H9 (cell line): ENCODE measurements at regions not wholly inside any gene's neighbourhood (a gene's known extent, or its start where the extent isn't known, plus 50 kb on each side); places are given as distances from the start of the nearest gene placed in this dataset.

Source experiments
- DNase-seq: peaks from one replicate; pipeline ENCODE4 v3.0.0-alpha.2; 2017
- H2AFZ ChIP-seq: one replicate; pipeline ENCODE4 v1.6.1; 2013; ENCODE audit warnings: mild to moderate bottlenecking, low read length, control low read depth, moderate library complexity
- H2AK5ac ChIP-seq: 2 replicates; pipeline ENCODE4 v1.6.1; 2013; ENCODE audit warnings: low read length, control low read depth, mixed read lengths; ENCODE audit not compliant: insufficient read length
- H2BK120ac ChIP-seq: one replicate; pipeline ENCODE4 v1.6.1; 2013; ENCODE audit warnings: low read depth, mild to moderate bottlenecking, low read length, control low read depth, inconsistent platforms; ENCODE audit not compliant: poor library complexity, severe bottlenecking
- H2BK12ac ChIP-seq: 2 replicates; pipeline ENCODE4 v1.6.1; 2013; ENCODE audit warnings: low read length, control low read depth, mixed read lengths, low read depth; ENCODE audit not compliant: insufficient read length
- H2BK15ac ChIP-seq: 2 replicates; pipeline ENCODE4 v1.6.1; 2013; ENCODE audit warnings: low read depth, low read length, control low read depth
- H2BK20ac ChIP-seq: one replicate; pipeline ENCODE4 v1.6.1; 2013; ENCODE audit warnings: low read depth, mild to moderate bottlenecking, low read length, control low read depth, inconsistent platforms; ENCODE audit not compliant: poor library complexity, severe bottlenecking
- H2BK5ac ChIP-seq: 2 replicates; pipeline ENCODE4 v1.6.1; 2013; ENCODE audit warnings: low read length, control low read depth, mixed read lengths; ENCODE audit not compliant: insufficient read length
- H3K14ac ChIP-seq: 2 replicates; pipeline ENCODE4 v1.6.1; 2013; ENCODE audit warnings: low read length, control low read depth; ENCODE audit not compliant: insufficient read depth
- H3K18ac ChIP-seq: 2 replicates; pipeline ENCODE4 v1.6.1; 2013; ENCODE audit warnings: low read depth, mild to moderate bottlenecking, mixed read lengths, low read length, control low read depth; ENCODE audit not compliant: insufficient read length
- H3K23ac ChIP-seq: 2 replicates; pipeline ENCODE4 v1.6.1; 2013; ENCODE audit warnings: low read length, control low read depth, mixed read lengths, low read depth; ENCODE audit not compliant: insufficient read length
- H3K23me2 ChIP-seq: 2 replicates; pipeline ENCODE4 v1.6.1; 2013; ENCODE audit warnings: low read depth, mild to moderate bottlenecking, mixed read lengths, low read length, control low read depth; ENCODE audit not compliant: insufficient read length, poor library complexity, severe bottlenecking
- H3K27ac ChIP-seq: 2 replicates; pipeline ENCODE4 v1.5.1; 2013; ENCODE audit warnings: low read length, control low read depth, mixed read lengths, low read depth; ENCODE audit not compliant: insufficient read length
- H3K27me3 ChIP-seq: 2 replicates; pipeline ENCODE4 v1.6.1; 2013; ENCODE audit warnings: low read length, control low read depth, inconsistent platforms; ENCODE audit not compliant: insufficient read depth
- H3K4ac ChIP-seq: 2 replicates; pipeline ENCODE4 v1.6.1; 2013; ENCODE audit warnings: low read depth, mild to moderate bottlenecking, control low read depth, inconsistent platforms, low read length, moderate library complexity
- H3K4me1 ChIP-seq: 2 replicates; pipeline ENCODE4 v1.6.1; 2013; ENCODE audit warnings: low read length, control low read depth, inconsistent platforms; ENCODE audit not compliant: insufficient read depth
- H3K4me2 ChIP-seq: 2 replicates; pipeline ENCODE4 v1.6.1; 2013; ENCODE audit warnings: low read length, control low read depth, mixed read lengths; ENCODE audit not compliant: insufficient read length, insufficient read depth
- H3K56ac ChIP-seq: 2 replicates; pipeline ENCODE4 v1.6.1; 2013; ENCODE audit warnings: low read depth, mild to moderate bottlenecking, mixed read lengths, low read length, control low read depth; ENCODE audit not compliant: insufficient read length
- H3K79me1 ChIP-seq: 2 replicates; pipeline ENCODE4 v1.6.1; 2013; ENCODE audit warnings: low read depth, mild to moderate bottlenecking, moderate library complexity, low read length, control low read depth, inconsistent platforms; ENCODE audit not compliant: insufficient read depth, poor library complexity, severe bottlenecking
- H3K79me2 ChIP-seq: 2 replicates; pipeline ENCODE4 v1.6.1; 2013; ENCODE audit warnings: low read length, control low read depth, inconsistent platforms; ENCODE audit not compliant: insufficient read depth
- H3K9ac ChIP-seq: 2 replicates; pipeline ENCODE4 v1.6.1; 2013; ENCODE audit warnings: low read length, control low read depth, mixed read lengths; ENCODE audit not compliant: insufficient read length; ENCODE audit errors: extremely low read depth
- H3K9me3 ChIP-seq: one replicate; pipeline ENCODE4 v1.6.1; 2013; ENCODE audit warnings: low read depth, low read length, inconsistent platforms; ENCODE audit not compliant: control insufficient read depth
- H3T11ph ChIP-seq: one replicate; pipeline ENCODE4 v1.6.1; 2013; ENCODE audit warnings: mild to moderate bottlenecking, low read length, control low read depth, inconsistent platforms
- H4K20me1 ChIP-seq: one replicate; pipeline ENCODE4 v1.6.1; 2013; ENCODE audit not compliant: control insufficient read depth, insufficient read length, insufficient read depth
- H4K5ac ChIP-seq: 2 replicates; pipeline ENCODE4 v1.6.1; 2013; ENCODE audit warnings: low read depth, mild to moderate bottlenecking, mixed read lengths, low read length, control low read depth; ENCODE audit not compliant: insufficient read length
- H4K8ac ChIP-seq: replicated peaks from 2 replicates; pipeline ENCODE4 v1.6.1; 2013; ENCODE audit warnings: low read length, control low read depth, mixed read lengths, low read depth; ENCODE audit not compliant: insufficient read length
- H4K91ac ChIP-seq: 2 replicates; pipeline ENCODE4 v1.6.1; 2013; ENCODE audit warnings: low read depth, mild to moderate bottlenecking, moderate library complexity, mixed read lengths, low read length, control low read depth; ENCODE audit not compliant: insufficient read length
- H3K27ac Mint-ChIP-seq, 3 experiments: 2 replicates in 2 of 3; 3 replicates in 1 of 3; pipeline ENCODE4 v1.8.0; 2020 to 2021; ENCODE audit warnings: mixed read lengths in 3 of 3, mild to moderate bottlenecking in 1 of 3, moderate library complexity in 1 of 3
- H3K27me3 Mint-ChIP-seq: 2 replicates; pipeline ENCODE4 v1.8.0; 2021; ENCODE audit warnings: low read depth, mild to moderate bottlenecking, moderate library complexity, mixed read lengths
- H3K36me3 Mint-ChIP-seq, 3 experiments: 2 replicates in 2 of 3; 3 replicates in 1 of 3; pipeline ENCODE4 v1.8.0; 2020 to 2021; ENCODE audit warnings: low read depth in 3 of 3, mixed read lengths in 3 of 3; ENCODE audit not compliant: insufficient read depth in 1 of 3
- H3K4me1 Mint-ChIP-seq, 2 experiments: 2 replicates each; pipeline ENCODE4 v1.8.0; 2020; ENCODE audit warnings: mixed read lengths in 2 of 2
- H3K4me3 Mint-ChIP-seq, 2 experiments: 2 replicates in 1 of 2; 3 replicates in 1 of 2; pipeline ENCODE4 v1.8.0; 2020 to 2021; ENCODE audit warnings: mild to moderate bottlenecking in 2 of 2, mixed read lengths in 2 of 2, moderate library complexity in 1 of 2
- H3K9me3 Mint-ChIP-seq, 2 experiments: 2 replicates in 1 of 2; 3 replicates in 1 of 2; pipeline ENCODE4 v1.8.0; 2020; ENCODE audit warnings: mild to moderate bottlenecking in 2 of 2, mixed read lengths in 2 of 2, moderate library complexity in 1 of 2
- WGBS: extraction: QIAGEN DNeasy Blood & Tissue Kit; methylation state at CpG from one replicate; pipeline ENCODE4 v1.1.7; 2013; ENCODE audit warnings: missing lambda C conversion rate, low lambda C conversion rate, mixed read lengths; ENCODE audit not compliant: insufficient read length; ENCODE audit errors: extremely low coverage; 5-methylcytosine and 5-hydroxymethylcytosine counted together
- TF ChIP-seq, protein P1 (sequence below): fragments of 200-600 bp; sonication (generic); conservative IDR thresholded peaks from 3 replicates; pipeline ENCODE4 v1.8.0; 2021; ENCODE audit warnings: antibody characterized with exemption, mild to moderate bottlenecking

DNA sequence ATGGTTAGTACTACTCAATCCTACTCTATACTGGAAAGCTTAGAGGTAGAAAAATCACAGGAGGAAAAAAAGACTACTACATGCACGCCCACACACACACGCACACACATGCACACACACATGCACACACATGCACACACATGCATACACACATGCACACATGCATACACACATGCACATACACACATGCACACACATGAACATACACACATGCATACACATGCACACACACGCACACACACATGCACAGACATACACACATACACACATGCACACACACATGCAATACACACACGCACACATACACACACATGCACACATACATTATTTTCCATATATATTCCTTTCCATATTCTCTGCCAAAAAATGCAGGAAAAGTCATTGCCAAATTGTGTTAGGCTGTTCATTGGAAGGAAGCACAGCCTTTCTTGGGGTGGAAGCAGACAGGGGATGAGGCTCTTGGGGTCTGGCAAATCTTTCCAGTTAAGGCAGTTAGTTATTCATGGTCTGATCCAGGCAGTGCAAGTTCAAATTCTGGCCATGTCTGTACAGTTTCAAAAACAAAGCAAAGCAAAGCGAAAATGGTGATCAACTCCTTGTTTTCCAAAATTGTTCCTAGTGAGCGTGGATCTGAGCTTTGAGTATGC lies 187.9 kb upstream of the EGFLAM start:
- Mint-ChIP-seq H3K36me3 (no peaks in the 10 kb centered on the region), H3K27me3 (peaks cover 2% of the 10 kb centered on the region), H3K27ac (0 out of 7 replicates have a peak overlapping the region, but pooled peaks of 1 of the 3 experiments have one; percentile 17), H3K9me3 (no peaks in the 10 kb centered on the region), H3K4me3 (no peak overlapping the region), H3K4me1 (no peaks in the 10 kb centered on the region)
- H3K4me2 ChIP-seq, result no peak overlapping the region
- H4K91ac ChIP-seq, result no peak overlapping the region
- no peak overlapping the region for H3K56ac ChIP-seq
- H3K27me3 ChIP-seq, result no peaks in the 10 kb centered on the region
- no peak overlapping the region for H2BK5ac ChIP-seq
- H4K20me1 ChIP-seq, result no peaks in the 10 kb centered on the region
- no peaks in the 10 kb centered on the region for H3K79me2 ChIP-seq
- H3T11ph ChIP-seq, result no peak overlapping the region
- H3K23me2 ChIP-seq, result no peaks in the 10 kb centered on the region
- no peak overlapping the region for H2AK5ac ChIP-seq
- TF ChIP-seq, protein P1, sequence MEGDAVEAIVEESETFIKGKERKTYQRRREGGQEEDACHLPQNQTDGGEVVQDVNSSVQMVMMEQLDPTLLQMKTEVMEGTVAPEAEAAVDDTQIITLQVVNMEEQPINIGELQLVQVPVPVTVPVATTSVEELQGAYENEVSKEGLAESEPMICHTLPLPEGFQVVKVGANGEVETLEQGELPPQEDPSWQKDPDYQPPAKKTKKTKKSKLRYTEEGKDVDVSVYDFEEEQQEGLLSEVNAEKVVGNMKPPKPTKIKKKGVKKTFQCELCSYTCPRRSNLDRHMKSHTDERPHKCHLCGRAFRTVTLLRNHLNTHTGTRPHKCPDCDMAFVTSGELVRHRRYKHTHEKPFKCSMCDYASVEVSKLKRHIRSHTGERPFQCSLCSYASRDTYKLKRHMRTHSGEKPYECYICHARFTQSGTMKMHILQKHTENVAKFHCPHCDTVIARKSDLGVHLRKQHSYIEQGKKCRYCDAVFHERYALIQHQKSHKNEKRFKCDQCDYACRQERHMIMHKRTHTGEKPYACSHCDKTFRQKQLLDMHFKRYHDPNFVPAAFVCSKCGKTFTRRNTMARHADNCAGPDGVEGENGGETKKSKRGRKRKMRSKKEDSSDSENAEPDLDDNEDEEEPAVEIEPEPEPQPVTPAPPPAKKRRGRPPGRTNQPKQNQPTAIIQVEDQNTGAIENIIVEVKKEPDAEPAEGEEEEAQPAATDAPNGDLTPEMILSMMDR, result no peak
- H3K79me1 ChIP-seq, result no peaks in the 10 kb centered on the region
- no peak for DNase-seq
- H3K9ac ChIP-seq, result no peak overlapping the region
- no peaks in the 10 kb centered on the region for H3K9me3 ChIP-seq
- no peak overlapping the region for H2AFZ ChIP-seq
- H2BK120ac ChIP-seq, result no peak overlapping the region
- WGBS, result no CpG with 5 or more reads among the region's 6 CpGs
- peak overlapping the region; percentile 76 for H4K5ac ChIP-seq
- peak overlapping the region; percentile 58 for H3K18ac ChIP-seq
- H2BK12ac ChIP-seq, result no peak overlapping the region
- H4K8ac ChIP-seq, result no peak overlapping the region
- no peaks in the 10 kb centered on the region; the same call in 1 of the 2 replicates for H3K4me1 ChIP-seq
- no peak overlapping the region for H3K14ac ChIP-seq
- H2BK15ac ChIP-seq, result no peak overlapping the region
- no peak overlapping the region for H2BK20ac ChIP-seq
- H3K23ac ChIP-seq, result no peak overlapping the region
- H3K27ac ChIP-seq, result no peak overlapping the region
- H3K4ac ChIP-seq, result no peak overlapping the region
